Rectal smooth muscle tissue (tissue), 1 donor: ENCODE measurements at regions not wholly inside any gene's neighbourhood (a gene's known extent, or its start where the extent isn't known, plus 50 kb on each side); places are given as distances from the start of the nearest gene placed in this dataset.

Experiments used
- H3K27ac ChIP-seq: one replicate; pipeline ENCODE4 v1.7.0; 2013; ENCODE audit warnings: low read depth, low read length, inconsistent platforms
- H3K27me3 ChIP-seq: one replicate; pipeline ENCODE4 v1.7.0; 2013; ENCODE audit warnings: low read length; ENCODE audit not compliant: control insufficient read depth, insufficient read depth
- H3K36me3 ChIP-seq: one replicate; pipeline ENCODE4 v1.7.0; 2013; ENCODE audit warnings: low read length; ENCODE audit not compliant: control insufficient read depth, insufficient read depth
- H3K4me1 ChIP-seq: one replicate; pipeline ENCODE4 v1.7.0; 2013; ENCODE audit warnings: low read length; ENCODE audit not compliant: control insufficient read depth, insufficient read depth
- H3K4me3 ChIP-seq: one replicate; pipeline ENCODE4 v1.7.0; 2013; ENCODE audit warnings: low read length
- H3K9ac ChIP-seq: one replicate; pipeline ENCODE4 v1.7.0; 2013; ENCODE audit warnings: low read length

DNA sequence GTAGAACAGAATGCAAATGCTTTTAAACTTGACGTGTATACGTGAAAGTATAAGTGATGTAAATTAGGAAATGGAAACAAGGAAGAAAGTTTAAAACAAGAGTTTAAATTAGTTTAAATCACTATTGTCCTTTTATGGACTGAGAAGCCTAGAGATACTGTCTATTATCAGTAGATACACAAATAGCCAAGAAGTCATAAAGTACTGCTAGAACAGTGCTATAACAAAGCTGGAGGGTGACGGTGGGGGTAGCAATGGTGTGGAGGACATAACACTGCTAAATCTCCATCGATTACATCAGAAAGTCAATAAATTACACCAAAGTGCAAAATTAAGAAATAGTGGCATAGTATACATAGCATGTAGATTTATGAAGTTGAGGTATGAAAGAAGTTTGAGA is 50.1 kb upstream of the CAV2 start:
- H3K27ac ChIP-seq = peak overlapping the region; percentile 63
- H3K9ac ChIP-seq = no peak overlapping the region
- H3K27me3 ChIP-seq = no peaks in the 10 kb centered on the region
- H3K36me3 ChIP-seq = no peaks in the 10 kb centered on the region
- peaks cover 19% of the 10 kb centered on the region for H3K4me1 ChIP-seq
- H3K4me3 ChIP-seq = no peak overlapping the region
